HUDEP-2 (cell line): ENCODE measurements at regions not wholly inside any gene's neighbourhood (a gene's known extent, or its start where the extent isn't known, plus 50 kb on each side); places are given as distances from the start of the nearest gene placed in this dataset.

ENCODE experiments used
- DNase-seq, 76 experiments: peaks; one replicate each; lab custom pipeline; 2025; ENCODE audit not compliant: unreplicated experiment in 76 of 76; lab: John Stamatoyannopoulos, UW

GRCh38 chr9:108182270-108182669 lies 673.5 kb downstream of the ACTL7B start:
- no peak for DNase-seq

GRCh38 chr9:108181441-108181840 lies 674.3 kb downstream of the ACTL7B start:
- no peak for DNase-seq

GRCh38 chr9:108180541-108180940 lies 675.2 kb downstream of the ACTL7B start:
- DNase-seq = no peak

GRCh38 chr9:108178318-108178717 lies 677.5 kb downstream of the ACTL7B start:
- DNase-seq = no peak

GRCh38 chr9:108168236-108168850 lies 678.8 kb upstream of the KLF4 start:
- DNase-seq = no peak

- DNase-seq = no peak
These were observed 677.7 kb upstream of the KLF4 start for GRCh38 chr9:108167136-108167900.

- no peak for DNase-seq
These were observed 677.0 kb upstream of the KLF4 start for GRCh38 chr9:108166519-108166918.

GRCh38 chr9:108163321-108164005 lies 673.9 kb upstream of the KLF4 start:
- DNase-seq = no peak

- no peak for DNase-seq
These were observed 673.1 kb upstream of the KLF4 start for GRCh38 chr9:108162664-108163063.

GRCh38 chr9:108161503-108161902 lies 671.9 kb upstream of the KLF4 start:
- no peak for DNase-seq

- no peak for DNase-seq
These were observed 671.3 kb upstream of the KLF4 start for GRCh38 chr9:108160706-108161355.

GRCh38 chr9:108160039-108160438 lies 670.5 kb upstream of the KLF4 start:
- no peak for DNase-seq

GRCh38 chr9:108158236-108158995 lies 668.8 kb upstream of the KLF4 start:
- DNase-seq = no peak

- peak in 3 of 76 experiments; percentile 2 to 11 (median 7) for DNase-seq
These were observed 666.9 kb upstream of the KLF4 start for GRCh38 chr9:108156270-108156998.

- DNase-seq = peak in 1 of 76 experiments; percentile 5
These were observed 663.8 kb upstream of the KLF4 start for GRCh38 chr9:108153416-108153815.

- DNase-seq = peak in 9 of 76 experiments; percentile 2 to 41 (median 5)
These were observed 661.4 kb upstream of the KLF4 start for GRCh38 chr9:108150736-108151586.

- DNase-seq = no peak
These were observed 659.8 kb upstream of the KLF4 start for GRCh38 chr9:108149326-108149725.

- DNase-seq = no peak
These were observed 653.1 kb upstream of the KLF4 start for GRCh38 chr9:108142504-108143201.
